Neuronal stem cell (in vitro differentiated cells): ENCODE measurements at regions not wholly inside any gene's neighbourhood (a gene's known extent, or its start where the extent isn't known, plus 50 kb on each side); places are given as distances from the start of the nearest gene placed in this dataset.

Source experiments
- DNase-seq: peaks from one replicate; pipeline ENCODE4 v3.0.0-alpha.2; 2013; ENCODE audit warnings: low spot score
- H2AFZ ChIP-seq: one replicate; pipeline ENCODE4 v1.6.1; 2013; ENCODE audit warnings: mild to moderate bottlenecking, low read length, inconsistent platforms
- H2AK5ac ChIP-seq: 2 replicates; pipeline ENCODE4 v1.6.1; 2013; ENCODE audit warnings: low read depth, mild to moderate bottlenecking, inconsistent platforms, low read length, moderate library complexity, mixed read lengths
- H2BK120ac ChIP-seq: 2 replicates; pipeline ENCODE4 v1.6.1; 2013; ENCODE audit warnings: low read depth, mild to moderate bottlenecking, inconsistent platforms, low read length, moderate library complexity, mixed read lengths
- H2BK12ac ChIP-seq: one replicate; pipeline ENCODE4 v1.6.1; 2013; ENCODE audit warnings: low read length, inconsistent platforms
- H2BK15ac ChIP-seq: 2 replicates; pipeline ENCODE4 v1.6.1; 2013; ENCODE audit warnings: mild to moderate bottlenecking, low read length, inconsistent platforms, mixed read lengths
- H2BK5ac ChIP-seq: one replicate; pipeline ENCODE4 v1.6.1; 2013; ENCODE audit warnings: inconsistent platforms, mild to moderate bottlenecking, low read length, moderate library complexity
- H3K14ac ChIP-seq: one replicate; pipeline ENCODE4 v1.6.1; 2013; ENCODE audit warnings: low read length, inconsistent platforms
- H3K18ac ChIP-seq: 2 replicates; pipeline ENCODE4 v1.6.1; 2013; ENCODE audit warnings: low read length, inconsistent platforms
- H3K23ac ChIP-seq: 2 replicates; pipeline ENCODE4 v1.6.1; 2013; ENCODE audit warnings: low read depth, mild to moderate bottlenecking, mixed read lengths, low read length, inconsistent platforms; ENCODE audit not compliant: poor library complexity
- H3K27ac ChIP-seq: replicated peaks from 3 replicates; pipeline ENCODE4 v1.5.1; 2013; ENCODE audit warnings: low read length, inconsistent platforms
- H3K27me3 ChIP-seq, 3 experiments: 2 replicates each; pipeline ENCODE4 v1.6.1; 2013; ENCODE audit warnings: low read length in 3 of 3, mild to moderate bottlenecking in 2 of 3, inconsistent platforms in 1 of 3, low read depth in 1 of 3, mixed read lengths in 1 of 3, moderate library complexity in 1 of 3; ENCODE audit not compliant: control insufficient read depth in 3 of 3, insufficient read depth in 3 of 3
- H3K36me3 ChIP-seq, 2 donors: replicated peaks in 1 of 2; 2 replicates each; pipeline ENCODE4 v1.6.1; 2013; ENCODE audit warnings: low read length in 2 of 2; ENCODE audit not compliant: control insufficient read depth in 2 of 2, insufficient read depth in 2 of 2
- H3K4ac ChIP-seq: 2 replicates; pipeline ENCODE4 v1.6.1; 2013; ENCODE audit warnings: inconsistent platforms, mild to moderate bottlenecking, low read length, moderate library complexity
- H3K4me1 ChIP-seq, 2 donors: 1 replicate in 1 of 2; 2 replicates in 1 of 2; pipeline ENCODE4 v1.6.1; 2013; ENCODE audit warnings: low read length in 2 of 2, low read depth in 1 of 2; ENCODE audit not compliant: control insufficient read depth in 2 of 2, insufficient read depth in 1 of 2
- H3K4me2 ChIP-seq: one replicate; pipeline ENCODE4 v1.6.1; 2013; ENCODE audit warnings: mild to moderate bottlenecking, low read length, inconsistent platforms; ENCODE audit not compliant: insufficient read depth, poor library complexity, severe bottlenecking
- H3K4me3 ChIP-seq, 2 donors: 2 replicates each; pipeline ENCODE4 v1.5.1; 2013; ENCODE audit warnings: low read length in 2 of 2, mild to moderate bottlenecking in 2 of 2, inconsistent platforms in 1 of 2, moderate library complexity in 1 of 2
- H3K79me1 ChIP-seq: one replicate; pipeline ENCODE4 v1.6.1; 2013; ENCODE audit warnings: low read depth, mild to moderate bottlenecking, inconsistent platforms, low read length, moderate library complexity
- H3K9ac ChIP-seq: one replicate; pipeline ENCODE4 v1.6.1; 2013; ENCODE audit warnings: mild to moderate bottlenecking, low read depth, low read length, inconsistent platforms; ENCODE audit not compliant: poor library complexity
- H3K9me3 ChIP-seq, 2 donors: replicated peaks in 1 of 2; 2 replicates each; pipeline versions ENCODE3 to v1.6.1; 2013; ENCODE audit warnings: low read length in 2 of 2, mild to moderate bottlenecking in 2 of 2, inconsistent platforms in 1 of 2, low read depth in 1 of 2, mixed read lengths in 1 of 2, moderate library complexity in 1 of 2; ENCODE audit not compliant: control insufficient read depth in 2 of 2, insufficient read depth in 1 of 2
- H4K8ac ChIP-seq: one replicate; pipeline ENCODE4 v1.6.1; 2013; ENCODE audit warnings: low read depth, mild to moderate bottlenecking, inconsistent platforms, low read length, moderate library complexity
- H4K91ac ChIP-seq: one replicate; pipeline ENCODE4 v1.6.1; 2013; ENCODE audit warnings: low read length, low read depth, mild to moderate bottlenecking, inconsistent platforms; ENCODE audit not compliant: poor library complexity
- WGBS, 2 donors: extraction: QIAGEN DNeasy Blood & Tissue Kit; methylation state at CpG; one replicate each; pipeline ENCODE4 v1.1.7; 2013; ENCODE audit warnings: missing lambda C conversion rate in 2 of 2, mixed read lengths in 1 of 2; ENCODE audit not compliant: insufficient read length in 2 of 2, insufficient replicate concordance in 1 of 2; ENCODE audit errors: extremely low coverage in 2 of 2; 5-methylcytosine and 5-hydroxymethylcytosine counted together

DNA sequence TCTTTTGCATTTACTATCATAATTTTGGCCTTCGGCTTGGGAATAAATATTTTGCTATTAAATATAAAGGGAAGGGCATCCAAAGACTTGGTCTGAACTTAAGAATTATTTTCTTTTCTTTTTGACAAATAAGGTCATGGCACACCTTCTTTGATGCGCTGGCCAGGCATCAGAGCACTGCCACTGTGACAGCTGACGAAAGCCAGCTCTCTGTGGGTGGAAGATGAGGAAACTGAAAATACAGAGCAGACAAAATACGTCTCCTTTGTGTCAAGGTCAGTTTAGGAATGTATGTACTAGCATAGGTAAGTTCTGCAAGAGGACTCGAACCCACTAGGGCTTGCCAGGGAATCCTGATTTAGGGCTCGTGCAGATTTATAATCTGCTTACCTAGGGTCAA lies 155.9 kb upstream of the MEIS1 start:
- Histone ChIP-seq H3K4ac (no peak overlapping the region), H3K9ac (no peak overlapping the region), H3K27me3 (no peaks in the 10 kb centered on the region), H4K8ac (no peak overlapping the region), H3K4me3 (no peak overlapping the region), H3K9me3 (no peaks in the 10 kb centered on the region), H2BK12ac (no peak overlapping the region), H3K23ac (no peak overlapping the region), H2BK15ac (no peak overlapping the region), H3K4me2 (no peak overlapping the region), H3K4me1 (no peaks in the 10 kb centered on the region), H3K27ac (no peak overlapping the region), H3K79me1 (no peaks in the 10 kb centered on the region), H2BK5ac (no peak overlapping the region), H2AFZ (no peak overlapping the region), H3K36me3 (no peaks in the 10 kb centered on the region), H2BK120ac (no peak overlapping the region), H3K18ac (no peak overlapping the region), H2AK5ac (no peak overlapping the region), H3K14ac (no peak overlapping the region), H4K91ac (no peak overlapping the region)
- no peak for DNase-seq
- no CpG with 5 or more reads among the region's 6 CpGs for WGBS, 2 donors

DNA sequence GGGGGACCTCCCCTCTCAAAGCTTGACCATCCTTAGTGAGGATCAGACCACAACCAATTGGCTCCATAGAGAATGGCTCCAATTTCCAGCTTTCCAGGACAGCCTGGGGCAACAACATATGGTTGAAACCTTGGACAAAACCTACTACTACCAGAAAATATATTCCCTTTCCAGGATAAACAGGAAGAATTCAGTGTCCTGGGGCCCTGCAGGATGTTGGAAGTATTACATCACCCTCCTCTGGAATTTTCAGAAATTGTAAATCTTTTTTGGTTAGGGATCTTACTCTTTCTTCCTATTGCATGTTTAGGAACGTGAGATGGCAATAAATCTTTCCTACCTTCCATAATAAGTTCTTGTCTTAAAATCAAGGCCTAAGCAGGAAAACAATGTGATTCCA lies 158.9 kb upstream of the MEIS1 start:
- no peak overlapping the region for H2BK5ac ChIP-seq
- H2AFZ ChIP-seq = no peak overlapping the region
- H3K4me2 ChIP-seq = no peak overlapping the region
- H3K79me1 ChIP-seq = no peaks in the 10 kb centered on the region
- H3K4ac ChIP-seq = no peak overlapping the region
- H3K23ac ChIP-seq = no peak overlapping the region
- no peak for DNase-seq
- no peak overlapping the region for H3K4me3 ChIP-seq
- H2BK15ac ChIP-seq = no peak overlapping the region
- H3K36me3 ChIP-seq = no peaks in the 10 kb centered on the region
- no peak overlapping the region for H2BK12ac ChIP-seq
- H2AK5ac ChIP-seq = no peak overlapping the region
- no peak overlapping the region for H3K18ac ChIP-seq
- no CpG with 5 or more reads among the region's 1 CpG for WGBS, 2 donors
- no peaks in the 10 kb centered on the region for H3K27me3 ChIP-seq
- H3K4me1 ChIP-seq = no peaks in the 10 kb centered on the region
- no peak overlapping the region for H4K91ac ChIP-seq
- no peak overlapping the region for H3K14ac ChIP-seq
- H3K27ac ChIP-seq = no peak overlapping the region
- no peak overlapping the region for H2BK120ac ChIP-seq
- no peak overlapping the region for H4K8ac ChIP-seq
- no peaks in the 10 kb centered on the region for H3K9me3 ChIP-seq
- no peak overlapping the region for H3K9ac ChIP-seq

DNA sequence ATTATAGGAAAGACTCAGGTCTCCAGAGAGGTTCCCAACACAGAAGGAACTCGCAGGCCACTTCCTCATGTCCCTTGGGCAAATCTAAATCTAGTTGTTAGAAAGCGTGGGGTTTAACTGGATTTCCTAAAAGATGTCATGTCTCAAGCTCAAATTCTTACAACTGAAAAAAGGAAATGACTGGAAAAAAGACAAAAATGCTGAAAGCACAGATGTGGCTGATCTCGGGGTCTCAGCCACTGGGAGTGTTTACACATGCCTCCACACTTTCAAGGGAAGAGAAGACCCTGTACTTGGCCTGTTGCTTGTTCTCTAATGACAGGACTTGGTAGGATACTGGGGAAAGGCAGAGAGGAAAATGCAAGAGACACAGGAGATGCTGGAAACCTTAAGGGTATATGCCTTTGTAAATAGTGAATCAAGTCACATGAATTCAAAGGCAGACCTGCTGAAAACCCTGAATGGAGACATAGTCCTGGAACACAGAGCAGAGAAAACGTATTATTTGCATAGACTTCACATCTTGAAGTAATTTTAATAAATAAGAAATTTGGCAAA lies 160.9 kb upstream of the MEIS1 start:
- no peak overlapping the region for H2AFZ ChIP-seq
- no peaks in the 10 kb centered on the region for H3K4me1 ChIP-seq
- H2BK12ac ChIP-seq = no peak overlapping the region
- H3K27ac ChIP-seq = no peak overlapping the region
- no peak overlapping the region for H3K9ac ChIP-seq
- H3K27me3 ChIP-seq = no peaks in the 10 kb centered on the region
- no CpG with 5 or more reads among the region's 4 CpGs for WGBS, 2 donors
- H2AK5ac ChIP-seq = no peak overlapping the region
- no peak overlapping the region for H3K4ac ChIP-seq
- DNase-seq = no peak
- no peak overlapping the region for H2BK120ac ChIP-seq
- H3K23ac ChIP-seq = no peak overlapping the region
- no peaks in the 10 kb centered on the region for H3K36me3 ChIP-seq
- no peak overlapping the region for H2BK5ac ChIP-seq
- no peaks in the 10 kb centered on the region for H3K79me1 ChIP-seq
- no peak overlapping the region for H3K4me2 ChIP-seq
- no peak overlapping the region for H3K4me3 ChIP-seq
- H4K8ac ChIP-seq = no peak overlapping the region
- H4K91ac ChIP-seq = no peak overlapping the region
- no peak overlapping the region for H2BK15ac ChIP-seq
- no peaks in the 10 kb centered on the region for H3K9me3 ChIP-seq
- H3K14ac ChIP-seq = no peak overlapping the region
- no peak overlapping the region for H3K18ac ChIP-seq

DNA sequence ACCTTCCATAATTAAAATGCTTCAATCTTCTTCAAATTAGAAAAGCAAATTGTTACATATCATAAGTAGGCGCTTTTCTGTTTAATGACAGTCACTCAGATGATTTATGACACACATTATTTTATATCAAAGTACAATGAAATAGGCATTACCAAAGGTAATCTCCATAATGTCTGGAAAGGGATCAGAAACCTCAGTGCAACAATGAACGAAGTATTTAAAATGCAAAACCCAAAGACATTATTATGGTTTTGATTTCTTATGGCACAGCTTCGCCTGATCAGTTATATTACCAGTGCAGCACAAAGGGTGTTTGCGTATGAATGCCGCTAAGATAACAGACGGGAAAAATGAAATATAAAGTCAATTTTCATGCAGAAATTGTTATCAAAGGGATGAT lies 162.2 kb upstream of the MEIS1 start:
- Histone ChIP-seq H3K27me3 (no peaks in the 10 kb centered on the region), H3K9ac (no peak overlapping the region), H3K4ac (no peak overlapping the region), H3K4me1 (no peaks in the 10 kb centered on the region), H2BK12ac (no peak overlapping the region), H4K91ac (no peak overlapping the region), H3K23ac (no peak overlapping the region), H3K4me3 (no peak overlapping the region), H3K79me1 (no peaks in the 10 kb centered on the region), H2BK120ac (no peak overlapping the region), H4K8ac (no peak overlapping the region), H2AFZ (no peak overlapping the region), H3K9me3 (no peaks in the 10 kb centered on the region), H2BK15ac (no peak overlapping the region), H3K18ac (no peak overlapping the region), H3K14ac (no peak overlapping the region), H2BK5ac (no peak overlapping the region), H3K27ac (no peak overlapping the region), H2AK5ac (no peak overlapping the region), H3K4me2 (no peak overlapping the region), H3K36me3 (no peaks in the 10 kb centered on the region)
- DNase-seq = no peak
- no CpG with 5 or more reads among the region's 6 CpGs for WGBS, 2 donors
